PC-9 (cell line): ENCODE measurements at regions not wholly inside any gene's neighbourhood (a gene's known extent, or its start where the extent isn't known, plus 50 kb on each side); places are given as distances from the start of the nearest gene placed in this dataset.

Experiments used
- BruUV-seq: library from RNA; stranded (reverse); fragments of 400-500 nt; replicated peaks from 2 replicates; lab custom pipeline; 2021; lab: Mats Ljungman, UMichigan
- CTCF ChIA-PET: fragments of 300-600 bp; sonication (Branson Sonifier 250); formaldehyde crosslinking; loops from one replicate; lab custom pipeline; 2022; ENCODE audit warnings: antibody characterized with exemption; lab: Charles Lee
- POLR2A ChIA-PET: fragments of 300-600 bp; sonication (Branson Sonifier 250); formaldehyde crosslinking; loops from one replicate; lab custom pipeline; 2022; ENCODE audit warnings: antibody characterized with exemption; ENCODE audit not compliant: unreplicated experiment; lab: Charles Lee
- DNase-seq, 2 experiments: peaks; one replicate each; pipeline versions ENCODE4 v3.0.0 to v3.0.0-alpha.2; 2015 to 2022; ENCODE audit warnings: mixed read lengths in 1 of 2
- H2AFZ ChIP-seq: fragments of 200-600 bp; sonication (generic); 2 replicates; pipeline ENCODE4 v1.8.1; 2017; ENCODE audit warnings: antibody characterized with exemption
- H3F3A ChIP-seq: fragments of 200-600 bp; sonication (generic); 2 replicates; pipeline ENCODE4 v1.8.1; 2017; ENCODE audit warnings: antibody characterized with exemption, mild to moderate bottlenecking, low read depth; ENCODE audit not compliant: insufficient read depth
- H3K27ac ChIP-seq: fragments of 200-600 bp; sonication (generic); 2 replicates; pipeline ENCODE4 v1.6.1; 2016; ENCODE audit warnings: mixed run types
- H3K27me3 ChIP-seq: fragments of 200-600 bp; sonication (generic); 2 replicates; pipeline ENCODE4 v1.6.1; 2016; ENCODE audit warnings: low read depth, mixed run types; ENCODE audit not compliant: insufficient read depth
- H3K36me3 ChIP-seq: fragments of 200-600 bp; sonication (generic); 2 replicates; pipeline ENCODE4 v1.6.1; 2016; ENCODE audit warnings: low read depth, mixed run types
- H3K4me1 ChIP-seq: fragments of 200-600 bp; sonication (generic); replicated peaks from 2 replicates; pipeline ENCODE4 v1.6.1; 2016; ENCODE audit warnings: mixed run types; ENCODE audit not compliant: insufficient read depth
- H3K4me2 ChIP-seq: fragments of 200-600 bp; sonication (generic); 2 replicates; pipeline ENCODE4 v1.6.1; 2017; ENCODE audit warnings: mixed run types
- H3K4me3 ChIP-seq: fragments of 200-600 bp; sonication (generic); 2 replicates; pipeline ENCODE4 v1.6.1; 2016; ENCODE audit warnings: mixed run types
- H3K79me2 ChIP-seq: fragments of 200-600 bp; sonication (generic); 2 replicates; pipeline ENCODE4 v1.6.1; 2017; ENCODE audit warnings: low read depth, mixed run types
- H3K9me2 ChIP-seq: fragments of 200-600 bp; sonication (generic); 2 replicates; pipeline ENCODE4 v1.8.1; 2017; ENCODE audit warnings: mild to moderate bottlenecking; ENCODE audit not compliant: insufficient read depth
- H3K9me3 ChIP-seq: fragments of 200-600 bp; sonication (generic); 2 replicates; pipeline ENCODE4 v1.8.1; 2016; ENCODE audit warnings: low read depth; ENCODE audit not compliant: insufficient read depth
- H4K20me1 ChIP-seq: fragments of 200-600 bp; sonication (generic); 2 replicates; pipeline ENCODE4 v1.8.1; 2017; ENCODE audit not compliant: insufficient read depth
- CTCF ChIP-seq: fragments of 200-600 bp; sonication (generic); conservative IDR thresholded peaks from 2 replicates; pipeline ENCODE4 v1.6.1; 2017; ENCODE audit warnings: mixed run types, antibody characterized with exemption, mild to moderate bottlenecking, moderate library complexity
- EZH2 ChIP-seq: fragments of 200-600 bp; sonication (generic); IDR thresholded peaks from 2 replicates; pipeline ENCODE4 v1.8.0; 2017; ENCODE audit warnings: antibody characterized with exemption, low read depth
- intact Hi-C: fragments of 100-400 bp; cut with micrococcal nuclease; formaldehyde crosslinking; loops from one replicate; pipeline ENCODE4 v1.10.0; 2022; ENCODE audit not compliant: unreplicated experiment

- Histone ChIP-seq H3K9me2 (no peaks in the 10 kb centered on the region), H3K4me2 (no peak overlapping the region), H4K20me1 (no peaks in the 10 kb centered on the region), H3K4me3 (no peak overlapping the region), H3K27me3 (peaks cover 96% of the 10 kb centered on the region), H3K79me2 (no peaks in the 10 kb centered on the region), H3K36me3 (no peaks in the 10 kb centered on the region), H3K4me1 (no peaks in the 10 kb centered on the region), H3K27ac (no peak overlapping the region), H3F3A (no peaks in the 10 kb centered on the region), H3K9me3 (no peaks in the 10 kb centered on the region), H2AFZ (no peak overlapping the region)
- TF ChIP-seq CTCF (no peak), EZH2 (no peak; the same call in 1 of the 2 replicates)
- CTCF ChIA-PET: no interaction called here
- no TSS peak for BruUV-seq
- POLR2A ChIA-PET: no interaction called here
- intact Hi-C loops: no loop called here
- no peak for DNase-seq
Measured at GRCh38 chr5:2658447-2658846, 93.0 kb downstream of the IRX2 start.

GRCh38 chr5:2657151-2657550, 94.3 kb downstream of the IRX2 start:
- no peaks in the 10 kb centered on the region for H3K36me3 ChIP-seq
- H3K79me2 ChIP-seq: no peaks in the 10 kb centered on the region
- no peaks in the 10 kb centered on the region for H3K9me3 ChIP-seq
- no peak for DNase-seq
- H3K4me1 ChIP-seq: no peaks in the 10 kb centered on the region
- H3K4me3 ChIP-seq: no peak overlapping the region
- H3K4me2 ChIP-seq: no peak overlapping the region
- H3K9me2 ChIP-seq: no peaks in the 10 kb centered on the region
- H3F3A ChIP-seq: no peaks in the 10 kb centered on the region
- POLR2A ChIA-PET: no interaction called here
- no peak overlapping the region for H2AFZ ChIP-seq
- CTCF ChIA-PET: no interaction called here
- TF ChIP-seq CTCF (no peak), EZH2 (no peak)
- no peaks in the 10 kb centered on the region for H4K20me1 ChIP-seq
- intact Hi-C loops: no loop called here
- H3K27me3 ChIP-seq: peaks cover 90% of the 10 kb centered on the region
- no peak overlapping the region for H3K27ac ChIP-seq
- no TSS peak for BruUV-seq

- no peaks in the 10 kb centered on the region for H3F3A ChIP-seq
- TF ChIP-seq EZH2 (no peak), CTCF (no peak)
- no peaks in the 10 kb centered on the region for H3K36me3 ChIP-seq
- ChIA-PET POLR2A (no interaction called here), CTCF (no interaction called here)
- peaks cover 82% of the 10 kb centered on the region for H3K27me3 ChIP-seq
- H3K9me3 ChIP-seq: no peaks in the 10 kb centered on the region
- H3K4me3 ChIP-seq: no peak overlapping the region
- H4K20me1 ChIP-seq: no peaks in the 10 kb centered on the region
- H3K4me2 ChIP-seq: no peak overlapping the region
- BruUV-seq: no TSS peak
- H2AFZ ChIP-seq: no peak overlapping the region
- H3K9me2 ChIP-seq: no peaks in the 10 kb centered on the region
- DNase-seq: no peak
- H3K4me1 ChIP-seq: no peaks in the 10 kb centered on the region
- intact Hi-C loops: no loop called here
- no peak overlapping the region for H3K27ac ChIP-seq
- H3K79me2 ChIP-seq: no peaks in the 10 kb centered on the region
Measured at GRCh38 chr5:2656206-2656605, 95.3 kb downstream of the IRX2 start.
